Testis (tissue), 2 donors: ENCODE measurements at regions not wholly inside any gene's neighbourhood (a gene's known extent, or its start where the extent isn't known, plus 50 kb on each side); places are given as distances from the start of the nearest gene placed in this dataset.
"Not testable (repeated sequence)": the region's sequence is repeated elsewhere in the genome, so short reads cannot be mapped to it uniquely, and the experiment has no call there.

Source experiments
- CTCF ChIP-seq, 3 experiments: fragments of 450-650 bp in 2 of 3; fragments of 200-600 bp in 1 of 3; sonication (generic) in 1 of 3; IDR thresholded peaks; one replicate each; pipeline ENCODE4 v1.5.1; 2016 to 2019; ENCODE audit warnings: antibody characterized with exemption in 3 of 3, mild to moderate bottlenecking in 2 of 3, moderate library complexity in 1 of 3
- POLR2A ChIP-seq: fragments of 450-650 bp; IDR thresholded peaks from one replicate; pipeline ENCODE4 v1.6.1; 2017; ENCODE audit warnings: antibody characterized with exemption, mild to moderate bottlenecking, moderate library complexity

GRCh38 chr4:3633277-3633676, 101.1 kb upstream of the LRPAP1 start:
- TF ChIP-seq CTCF (IDR thresholded peaks at IDR 0.05); POLR2A: not testable (repeated sequence)
